ENCODE measurements at regions not wholly inside any gene's neighbourhood (a gene's known extent, or its start where the extent isn't known, plus 50 kb on each side); places are given as distances from the start of the nearest gene placed in this dataset.

DNA sequence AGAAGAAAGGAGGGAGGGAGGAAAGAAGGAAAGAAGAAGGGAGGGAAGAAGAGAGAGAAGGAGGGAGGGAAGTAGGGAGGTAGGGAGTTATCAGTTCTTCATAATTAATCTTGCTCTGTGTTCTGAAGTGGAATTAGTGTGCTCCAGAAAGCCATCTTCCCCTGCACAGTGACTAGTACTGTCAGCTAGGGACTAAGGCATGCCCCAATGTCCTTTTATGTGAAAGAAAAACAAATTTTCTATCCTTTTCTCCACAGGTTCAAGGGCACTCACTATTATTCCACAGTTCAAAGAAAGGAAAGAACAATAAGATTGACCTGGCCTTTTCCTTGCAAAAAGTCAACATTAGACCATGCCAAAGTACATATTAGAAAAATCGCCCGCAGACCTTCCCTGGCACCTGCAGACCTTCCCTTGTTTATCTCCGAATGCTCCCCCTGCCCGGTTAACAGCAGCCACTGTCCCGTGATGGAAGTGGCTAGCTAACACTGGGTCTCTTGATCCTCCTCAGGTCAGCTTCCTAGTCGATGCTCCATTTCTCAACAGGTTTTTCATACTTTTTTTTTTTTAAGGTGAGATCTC is 107.2 kb upstream of the EDEM3 start:
- H3K4ac ChIP-seq (ENCODE audit: low read depth, low read length): no peak overlapping the region
- H2BK12ac ChIP-seq (ENCODE audit: low read length): no peak overlapping the region
- H3K4me1 ChIP-seq (ENCODE audit: control insufficient read depth in 1 of 2, insufficient read depth in 2 of 2, low read length in 2 of 2): no peaks in the 10 kb centered on the region
- DNase-seq: no peak
- H3K79me1 ChIP-seq (ENCODE audit: low read length): no peaks in the 10 kb centered on the region
- no peak overlapping the region for H3K4me2 ChIP-seq (ENCODE audit: low read length)
- no peak overlapping the region for H3K9ac ChIP-seq (ENCODE audit: low read length)
- no peaks in the 10 kb centered on the region for H3K79me2 ChIP-seq (ENCODE audit: control insufficient read depth, insufficient read depth, low read length, poor library complexity)
- no peak overlapping the region for H4K8ac ChIP-seq (ENCODE audit: low read depth, low read length)
- no peaks in the 10 kb centered on the region for H3K9me3 ChIP-seq (ENCODE audit: insufficient read depth, low read depth, low read length)
- no peak overlapping the region for H2AFZ ChIP-seq (ENCODE audit: insufficient read depth, low read length, poor library complexity)
- no peak overlapping the region for H4K91ac ChIP-seq (ENCODE audit: low read depth, low read length)
- no peaks in the 10 kb centered on the region for H3K27me3 ChIP-seq (ENCODE audit: insufficient read depth, low read length)
- no peak overlapping the region for H2AK5ac ChIP-seq (ENCODE audit: low read length)
- H2BK120ac ChIP-seq (ENCODE audit: insufficient read depth, low read length, poor library complexity): no peak overlapping the region
- no peak overlapping the region for H3K14ac ChIP-seq (ENCODE audit: low read length)
- H3K18ac ChIP-seq (ENCODE audit: low read length): no peak overlapping the region
- H3K4me3 ChIP-seq (ENCODE audit: low read depth, low read length): no peak overlapping the region
- no peak overlapping the region for H3K27ac ChIP-seq (ENCODE audit: low read depth, low read length)
- no peak overlapping the region for H2BK5ac ChIP-seq (ENCODE audit: low read depth, low read length, poor library complexity)
- no peaks in the 10 kb centered on the region for H3K36me3 ChIP-seq (ENCODE audit: control insufficient read depth in 1 of 2, insufficient read depth in 2 of 2, low read length in 2 of 2)
- no CpG with 5 or more reads among the region's 6 CpGs for WGBS (ENCODE audit: extremely low coverage, insufficient coverage, insufficient read length)
- no peak overlapping the region for H4K12ac ChIP-seq (ENCODE audit: low read depth, low read length)
- no peak overlapping the region for H3K23ac ChIP-seq (ENCODE audit: low read length)

DNA sequence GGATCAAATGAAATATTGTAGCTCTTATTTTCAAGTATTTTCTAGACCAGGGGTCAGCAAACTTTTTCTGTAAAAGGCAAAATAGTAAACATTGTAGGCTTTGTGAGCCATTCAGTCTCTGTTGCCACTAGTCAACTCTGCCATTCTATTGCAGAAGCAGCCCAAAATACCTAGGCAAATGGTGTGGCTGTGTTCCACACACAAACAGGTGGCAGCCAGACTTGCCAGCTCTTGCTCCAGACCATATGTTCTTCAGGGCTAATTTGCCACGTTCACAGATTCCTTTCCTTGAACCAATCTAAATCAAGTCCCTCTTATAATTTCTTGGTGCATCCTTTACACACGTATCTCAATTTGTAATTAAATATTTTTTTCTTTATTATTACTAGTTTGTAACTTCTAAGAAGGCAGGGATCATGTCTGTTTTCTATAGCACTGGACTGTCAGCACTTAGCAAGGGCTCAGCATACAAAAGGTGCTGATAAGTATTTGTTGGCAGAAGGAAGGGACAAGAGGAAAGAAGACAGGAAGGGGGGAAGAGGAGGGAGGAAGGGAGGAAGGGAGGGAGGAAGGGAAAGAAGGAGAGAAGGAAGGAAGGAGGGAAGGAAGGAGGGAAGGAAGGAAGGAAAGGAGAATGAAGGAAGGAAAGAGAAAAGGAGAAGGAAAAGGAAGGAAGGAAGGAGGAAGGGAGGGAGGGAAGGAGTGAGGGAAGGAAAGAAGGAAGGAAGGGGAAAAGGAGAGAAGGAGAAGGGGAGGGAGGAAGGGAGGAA is 106.5 kb upstream of the EDEM3 start:
- H2AFZ ChIP-seq (ENCODE audit: insufficient read depth, low read length, poor library complexity): no peak overlapping the region
- no peak overlapping the region for H2BK12ac ChIP-seq (ENCODE audit: low read length)
- H3K27ac ChIP-seq (ENCODE audit: low read depth, low read length): no peak overlapping the region
- no peaks in the 10 kb centered on the region for H3K4me1 ChIP-seq (ENCODE audit: control insufficient read depth in 1 of 2, insufficient read depth in 2 of 2, low read length in 2 of 2)
- no peaks in the 10 kb centered on the region for H3K9me3 ChIP-seq (ENCODE audit: insufficient read depth, low read depth, low read length)
- H4K8ac ChIP-seq (ENCODE audit: low read depth, low read length): no peak overlapping the region
- no peak overlapping the region for H3K23ac ChIP-seq (ENCODE audit: low read length)
- no peak for DNase-seq
- H3K4me2 ChIP-seq (ENCODE audit: low read length): no peak overlapping the region
- no peak overlapping the region for H2AK5ac ChIP-seq (ENCODE audit: low read length)
- H3K36me3 ChIP-seq (ENCODE audit: control insufficient read depth in 1 of 2, insufficient read depth in 2 of 2, low read length in 2 of 2): no peaks in the 10 kb centered on the region
- no peak overlapping the region for H2BK120ac ChIP-seq (ENCODE audit: insufficient read depth, low read length, poor library complexity)
- H3K79me2 ChIP-seq (ENCODE audit: control insufficient read depth, insufficient read depth, low read length, poor library complexity): no peaks in the 10 kb centered on the region
- WGBS (ENCODE audit: extremely low coverage, insufficient coverage, insufficient read length): no CpG with 5 or more reads among the region's 2 CpGs
- H3K18ac ChIP-seq (ENCODE audit: low read length): no peak overlapping the region
- no peaks in the 10 kb centered on the region for H3K27me3 ChIP-seq (ENCODE audit: insufficient read depth, low read length)
- H3K9ac ChIP-seq (ENCODE audit: low read length): no peak overlapping the region
- H3K14ac ChIP-seq (ENCODE audit: low read length): no peak overlapping the region
- H3K4me3 ChIP-seq (ENCODE audit: low read depth, low read length): no peak overlapping the region
- H4K91ac ChIP-seq (ENCODE audit: low read depth, low read length): no peak overlapping the region
- H2BK5ac ChIP-seq (ENCODE audit: low read depth, low read length, poor library complexity): no peak overlapping the region
- no peak overlapping the region for H4K12ac ChIP-seq (ENCODE audit: low read depth, low read length)
- no peaks in the 10 kb centered on the region for H3K79me1 ChIP-seq (ENCODE audit: low read length)
- no peak overlapping the region for H3K4ac ChIP-seq (ENCODE audit: low read depth, low read length)

DNA sequence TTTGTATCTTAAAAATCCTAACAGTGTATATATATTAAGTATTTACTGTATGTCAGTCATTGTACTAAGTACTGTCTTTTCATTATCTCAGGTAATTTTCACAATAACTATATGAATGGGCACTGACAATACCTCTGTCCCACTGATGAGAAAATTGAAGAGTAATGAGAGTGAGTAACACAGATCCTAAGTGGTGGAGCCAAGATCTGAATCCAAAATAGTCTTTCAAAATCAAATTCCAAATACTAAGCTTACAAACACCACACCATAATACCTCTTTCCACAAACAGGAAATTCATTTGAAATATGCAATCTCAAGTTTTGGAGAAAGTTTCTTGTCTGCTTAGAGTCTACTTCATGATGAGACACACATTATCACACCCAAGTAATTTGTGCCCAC is 105.9 kb upstream of the EDEM3 start:
- no peak overlapping the region for H3K4ac ChIP-seq (ENCODE audit: low read depth, low read length)
- DNase-seq: no peak
- no peaks in the 10 kb centered on the region for H3K79me1 ChIP-seq (ENCODE audit: low read length)
- H3K9ac ChIP-seq (ENCODE audit: low read length): no peak overlapping the region
- H3K9me3 ChIP-seq (ENCODE audit: insufficient read depth, low read depth, low read length): no peaks in the 10 kb centered on the region
- H3K36me3 ChIP-seq (ENCODE audit: control insufficient read depth in 1 of 2, insufficient read depth in 2 of 2, low read length in 2 of 2): no peaks in the 10 kb centered on the region
- H3K79me2 ChIP-seq (ENCODE audit: control insufficient read depth, insufficient read depth, low read length, poor library complexity): no peaks in the 10 kb centered on the region
- H3K27ac ChIP-seq (ENCODE audit: low read depth, low read length): no peak overlapping the region
- H3K14ac ChIP-seq (ENCODE audit: low read length): no peak overlapping the region
- no peak overlapping the region for H4K91ac ChIP-seq (ENCODE audit: low read depth, low read length)
- no peak overlapping the region for H2AFZ ChIP-seq (ENCODE audit: insufficient read depth, low read length, poor library complexity)
- H2AK5ac ChIP-seq (ENCODE audit: low read length): no peak overlapping the region
- H2BK120ac ChIP-seq (ENCODE audit: insufficient read depth, low read length, poor library complexity): no peak overlapping the region
- H3K23ac ChIP-seq (ENCODE audit: low read length): no peak overlapping the region
- no peak overlapping the region for H3K4me3 ChIP-seq (ENCODE audit: low read depth, low read length)
- H3K18ac ChIP-seq (ENCODE audit: low read length): no peak overlapping the region
- no peak overlapping the region for H2BK12ac ChIP-seq (ENCODE audit: low read length)
- no peak overlapping the region for H2BK5ac ChIP-seq (ENCODE audit: low read depth, low read length, poor library complexity)
- no peak overlapping the region for H4K12ac ChIP-seq (ENCODE audit: low read depth, low read length)
- H4K8ac ChIP-seq (ENCODE audit: low read depth, low read length): no peak overlapping the region
- H3K4me2 ChIP-seq (ENCODE audit: low read length): no peak overlapping the region
- H3K27me3 ChIP-seq (ENCODE audit: insufficient read depth, low read length): no peaks in the 10 kb centered on the region
- no peaks in the 10 kb centered on the region for H3K4me1 ChIP-seq (ENCODE audit: control insufficient read depth in 1 of 2, insufficient read depth in 2 of 2, low read length in 2 of 2)

DNA sequence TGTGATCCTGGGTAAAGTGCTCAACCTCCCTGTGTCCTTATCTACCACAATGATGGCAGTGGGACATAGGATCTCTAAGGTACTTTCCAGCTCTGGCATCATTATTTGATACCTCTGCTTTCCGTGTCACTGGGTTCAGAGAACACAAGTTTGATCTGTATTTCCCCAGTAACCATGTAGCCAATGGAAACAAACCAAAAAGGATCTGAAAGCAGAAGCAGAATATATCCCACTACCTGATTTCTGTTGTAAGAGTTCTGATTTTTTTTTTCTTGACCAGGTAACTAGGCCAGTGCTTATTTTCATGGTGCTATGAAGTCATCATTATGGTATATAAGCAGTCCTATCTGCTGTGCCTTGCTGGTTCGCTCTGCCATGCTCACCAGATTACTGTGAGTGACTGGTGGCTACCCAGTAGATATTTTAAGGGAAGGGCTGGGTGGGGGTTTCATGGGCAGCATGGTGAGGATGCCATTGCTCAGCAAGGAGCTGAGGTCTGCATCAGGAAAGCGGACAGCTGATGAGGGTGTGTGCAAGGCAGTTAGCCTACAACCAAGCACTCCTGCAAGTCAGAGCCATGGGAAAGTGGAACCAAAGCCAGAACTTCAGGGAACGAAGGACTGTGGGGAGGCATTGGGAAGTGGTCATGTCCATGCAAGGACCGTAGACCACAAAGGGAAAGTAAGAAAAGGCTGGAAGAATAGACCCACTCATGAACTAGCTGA is 104.9 kb upstream of the EDEM3 start:
- no peak for DNase-seq
- no peak overlapping the region for H3K27ac ChIP-seq (ENCODE audit: low read depth, low read length)
- no peaks in the 10 kb centered on the region for H3K79me1 ChIP-seq (ENCODE audit: low read length)
- H3K4me2 ChIP-seq (ENCODE audit: low read length): no peak overlapping the region
- no peaks in the 10 kb centered on the region for H3K27me3 ChIP-seq (ENCODE audit: insufficient read depth, low read length)
- no peak overlapping the region for H3K18ac ChIP-seq (ENCODE audit: low read length)
- no peaks in the 10 kb centered on the region for H3K9me3 ChIP-seq (ENCODE audit: insufficient read depth, low read depth, low read length)
- no peaks in the 10 kb centered on the region for H3K4me1 ChIP-seq (ENCODE audit: control insufficient read depth in 1 of 2, insufficient read depth in 2 of 2, low read length in 2 of 2)
- no peak overlapping the region for H2BK12ac ChIP-seq (ENCODE audit: low read length)
- no peak overlapping the region for H4K8ac ChIP-seq (ENCODE audit: low read depth, low read length)
- H4K91ac ChIP-seq (ENCODE audit: low read depth, low read length): no peak overlapping the region
- no peak overlapping the region for H3K14ac ChIP-seq (ENCODE audit: low read length)
- H3K79me2 ChIP-seq (ENCODE audit: control insufficient read depth, insufficient read depth, low read length, poor library complexity): no peaks in the 10 kb centered on the region
- H3K23ac ChIP-seq (ENCODE audit: low read length): no peak overlapping the region
- no peak overlapping the region for H2BK5ac ChIP-seq (ENCODE audit: low read depth, low read length, poor library complexity)
- no peak overlapping the region for H3K4me3 ChIP-seq (ENCODE audit: low read depth, low read length)
- H3K9ac ChIP-seq (ENCODE audit: low read length): no peak overlapping the region
- no peak overlapping the region for H2AK5ac ChIP-seq (ENCODE audit: low read length)
- no peak overlapping the region for H4K12ac ChIP-seq (ENCODE audit: low read depth, low read length)
- H3K4ac ChIP-seq (ENCODE audit: low read depth, low read length): no peak overlapping the region
- no CpG with 5 or more reads among the region's 5 CpGs for WGBS (ENCODE audit: extremely low coverage, insufficient coverage, insufficient read length)
- no peaks in the 10 kb centered on the region for H3K36me3 ChIP-seq (ENCODE audit: control insufficient read depth in 1 of 2, insufficient read depth in 2 of 2, low read length in 2 of 2)
- no peak overlapping the region for H2BK120ac ChIP-seq (ENCODE audit: insufficient read depth, low read length, poor library complexity)
- H2AFZ ChIP-seq (ENCODE audit: insufficient read depth, low read length, poor library complexity): no peak overlapping the region

Measured in trophoblast cell (in vitro differentiated cells and primary cell).